Subcutaneous abdominal adipose tissue (tissue), 5 donors: ENCODE measurements at regions not wholly inside any gene's neighbourhood (a gene's known extent, or its start where the extent isn't known, plus 50 kb on each side); places are given as distances from the start of the nearest gene placed in this dataset.
A peak's percentile ranks its signal among the peaks of the same experiment; 100 is the strongest.

ENCODE experiments used
- H3K27ac ChIP-seq: one replicate; pipeline ENCODE4 v1.7.0; 2013; ENCODE audit warnings: low read depth, mild to moderate bottlenecking, inconsistent platforms, low read length, moderate library complexity
- H3K27me3 ChIP-seq, 5 donors: one replicate each; pipeline ENCODE4 v1.7.0; 2013; ENCODE audit warnings: low read length in 5 of 5, inconsistent platforms in 1 of 5; ENCODE audit not compliant: control insufficient read depth in 5 of 5, insufficient read depth in 4 of 5
- H3K36me3 ChIP-seq, 5 donors: one replicate each; pipeline ENCODE4 v1.7.0; 2013; ENCODE audit warnings: low read length in 5 of 5; ENCODE audit not compliant: control insufficient read depth in 5 of 5, insufficient read depth in 5 of 5
- H3K4me1 ChIP-seq, 5 donors: one replicate each; pipeline ENCODE4 v1.7.0; 2013; ENCODE audit warnings: low read length in 5 of 5, mild to moderate bottlenecking in 3 of 5, moderate library complexity in 1 of 5; ENCODE audit not compliant: control insufficient read depth in 5 of 5, insufficient read depth in 5 of 5
- H3K4me3 ChIP-seq, 5 donors: one replicate each; pipeline ENCODE4 v1.7.0; 2013; ENCODE audit warnings: low read length in 5 of 5, low read depth in 1 of 5
- H3K9ac ChIP-seq, 5 donors: one replicate each; pipeline ENCODE4 v1.7.0; 2013; ENCODE audit warnings: low read length in 5 of 5, mild to moderate bottlenecking in 4 of 5, moderate library complexity in 3 of 5
- H3K9me3 ChIP-seq, 5 donors: one replicate each; pipeline ENCODE4 v1.7.0; 2013; ENCODE audit warnings: low read length in 5 of 5; ENCODE audit not compliant: control insufficient read depth in 5 of 5
- donor health status: healthy.
- donor health status: healthy.
- donor health status: healthy.
- donor health status: healthy.
- donor health status: healthy.

GRCh38 chr22:27213766-27214581 is 556.6 kb downstream of the MIAT start:
- Histone ChIP-seq H3K4me1 (peaks cover 22 to 62% (median 47%) of the 10 kb centered on the region in 5 donors), H3K9me3 (no peaks in the 10 kb centered on the region), H3K27ac (peak overlapping the region; percentile 89), H3K36me3 (no peaks in the 10 kb centered on the region), H3K4me3 (peak overlapping the region in 1 of 5 donors; percentile 9), H3K27me3 (no peaks in the 10 kb centered on the region), H3K9ac (peak overlapping the region in 2 of 5 donors; percentile 14 to 32)

DNA sequence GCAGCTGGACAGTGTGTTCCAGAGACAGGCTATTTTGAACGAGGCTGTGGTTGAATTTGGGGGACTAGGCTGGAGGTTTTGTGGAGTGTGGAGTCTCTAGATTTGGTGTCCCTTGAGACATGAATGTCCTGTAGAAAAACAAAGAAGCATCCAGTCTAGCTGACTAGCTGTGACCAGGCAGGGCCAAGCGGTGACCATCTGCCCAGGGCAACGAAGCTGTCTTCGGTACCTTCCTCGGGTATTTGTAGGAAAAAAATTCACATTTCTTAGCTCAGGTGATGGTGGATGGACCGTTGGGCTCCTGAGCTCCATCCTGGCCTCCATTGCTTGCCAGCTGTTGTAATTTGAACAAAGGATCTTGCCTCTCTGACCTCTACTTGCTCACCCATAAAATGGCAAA is 557.3 kb downstream of the MIAT start:
- peak overlapping the region in 2 of 5 donors; percentile 31 to 38 for H3K9ac ChIP-seq
- H3K27me3 ChIP-seq: no peaks in the 10 kb centered on the region
- no peak overlapping the region for H3K4me3 ChIP-seq
- no peaks in the 10 kb centered on the region for H3K36me3 ChIP-seq
- H3K9me3 ChIP-seq: no peaks in the 10 kb centered on the region
- H3K27ac ChIP-seq: peak overlapping the region; percentile 89
- peaks cover 23 to 67% (median 51%) of the 10 kb centered on the region in 5 donors for H3K4me1 ChIP-seq

DNA sequence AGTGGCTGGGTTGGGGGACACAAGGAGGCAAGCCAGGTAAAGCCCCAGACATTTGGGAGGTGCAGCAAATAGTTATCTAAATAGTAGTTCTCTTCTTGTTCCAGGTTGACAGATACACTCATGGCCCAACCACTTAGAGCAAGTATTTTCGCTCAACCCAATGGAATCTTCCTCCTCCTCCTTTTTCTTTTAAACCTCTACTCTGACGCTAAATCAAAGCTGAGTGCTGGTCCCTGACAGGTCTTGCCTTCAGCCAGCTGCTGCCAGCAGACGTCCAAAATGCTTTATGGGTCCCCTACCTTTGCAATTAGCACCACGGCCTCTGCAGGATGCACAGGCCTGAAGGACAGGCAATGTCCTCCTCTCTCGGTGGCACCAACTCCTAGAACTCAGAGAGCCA is 558.5 kb downstream of the MIAT start:
- Histone ChIP-seq H3K9ac (no peak overlapping the region), H3K4me1 (peaks cover 23 to 74% (median 58%) of the 10 kb centered on the region in 5 donors), H3K4me3 (no peak overlapping the region), H3K27me3 (no peaks in the 10 kb centered on the region), H3K9me3 (no peaks in the 10 kb centered on the region), H3K36me3 (no peaks in the 10 kb centered on the region), H3K27ac (peak overlapping the region; percentile 89)

DNA sequence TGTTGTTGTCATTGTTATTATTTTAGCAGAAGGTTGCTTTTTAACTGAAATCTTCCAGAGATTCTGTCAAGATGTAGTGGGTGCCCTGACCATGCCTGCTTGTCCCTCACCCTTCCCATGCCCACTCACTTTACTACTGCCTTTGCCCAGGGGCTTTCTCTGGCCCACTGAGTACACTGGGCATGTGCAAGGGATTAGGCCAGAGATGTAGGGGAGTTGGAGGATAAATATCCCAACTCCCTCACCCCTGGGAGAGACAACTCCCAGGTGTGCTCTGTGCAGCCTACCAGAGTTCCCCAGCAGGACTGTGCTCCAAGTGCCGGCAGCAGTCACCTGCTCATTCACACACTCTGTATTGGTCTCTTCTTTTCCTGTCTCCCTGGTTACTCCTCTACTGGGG is 559.1 kb downstream of the MIAT start:
- Histone ChIP-seq H3K9me3 (no peaks in the 10 kb centered on the region), H3K27ac (no peak overlapping the region), H3K4me1 (peaks cover 23 to 74% (median 58%) of the 10 kb centered on the region in 5 donors), H3K36me3 (no peaks in the 10 kb centered on the region), H3K27me3 (no peaks in the 10 kb centered on the region), H3K4me3 (no peak overlapping the region), H3K9ac (no peak overlapping the region)

GRCh38 chr22:27217154-27217553 is 559.8 kb downstream of the MIAT start:
- Histone ChIP-seq H3K9me3 (no peaks in the 10 kb centered on the region), H3K4me1 (peaks cover 20 to 68% (median 55%) of the 10 kb centered on the region in 5 donors), H3K27ac (no peak overlapping the region), H3K4me3 (no peak overlapping the region), H3K27me3 (no peaks in the 10 kb centered on the region), H3K9ac (peak overlapping the region in 1 of 5 donors; percentile 19), H3K36me3 (no peaks in the 10 kb centered on the region)

GRCh38 chr22:27218012-27218920 is 560.9 kb downstream of the MIAT start:
- no peaks in the 10 kb centered on the region for H3K36me3 ChIP-seq
- H3K9me3 ChIP-seq: peaks cover 0 to 4% (median 4%) of the 10 kb centered on the region in 5 donors
- H3K27me3 ChIP-seq: no peaks in the 10 kb centered on the region
- H3K27ac ChIP-seq: peak overlapping the region; percentile 82
- H3K9ac ChIP-seq: no peak overlapping the region
- no peak overlapping the region for H3K4me3 ChIP-seq
- H3K4me1 ChIP-seq: peaks cover 11 to 57% (median 45%) of the 10 kb centered on the region in 5 donors

- Histone ChIP-seq H3K36me3 (no peaks in the 10 kb centered on the region), H3K4me1 (peaks cover 10 to 51% (median 41%) of the 10 kb centered on the region in 5 donors), H3K9ac (no peak overlapping the region), H3K27me3 (no peaks in the 10 kb centered on the region), H3K4me3 (no peak overlapping the region), H3K9me3 (peaks cover 0 to 7% (median 7%) of the 10 kb centered on the region in 5 donors), H3K27ac (peak overlapping the region; percentile 82)
Measured at GRCh38 chr22:27219036-27219435, 561.6 kb downstream of the MIAT start.

DNA sequence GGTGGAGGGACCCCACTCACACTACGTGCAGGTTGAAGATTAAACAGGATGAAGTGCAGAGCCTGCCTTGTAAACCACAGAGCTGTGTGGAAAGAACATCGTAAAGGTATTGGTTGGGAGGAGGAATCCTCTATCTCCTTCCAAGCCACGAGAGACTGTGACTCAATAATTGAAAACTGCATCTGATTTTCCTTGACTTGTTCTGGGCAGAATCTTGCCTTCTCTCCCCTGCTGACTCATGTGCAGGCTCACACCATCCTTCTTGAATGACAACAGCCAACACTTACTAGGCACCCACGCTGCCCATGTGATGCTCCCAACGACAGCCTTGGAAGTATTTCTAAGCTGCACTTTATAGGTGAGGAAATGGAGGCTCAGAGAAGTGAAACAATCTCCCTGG is 563.0 kb downstream of the MIAT start:
- Histone ChIP-seq H3K36me3 (no peaks in the 10 kb centered on the region), H3K9me3 (peaks cover 0 to 7% (median 7%) of the 10 kb centered on the region in 5 donors), H3K27me3 (no peaks in the 10 kb centered on the region), H3K4me1 (peaks cover 4 to 51% (median 39%) of the 10 kb centered on the region in 5 donors), H3K27ac (peak overlapping the region; percentile 73), H3K9ac (no peak overlapping the region), H3K4me3 (no peak overlapping the region)

DNA sequence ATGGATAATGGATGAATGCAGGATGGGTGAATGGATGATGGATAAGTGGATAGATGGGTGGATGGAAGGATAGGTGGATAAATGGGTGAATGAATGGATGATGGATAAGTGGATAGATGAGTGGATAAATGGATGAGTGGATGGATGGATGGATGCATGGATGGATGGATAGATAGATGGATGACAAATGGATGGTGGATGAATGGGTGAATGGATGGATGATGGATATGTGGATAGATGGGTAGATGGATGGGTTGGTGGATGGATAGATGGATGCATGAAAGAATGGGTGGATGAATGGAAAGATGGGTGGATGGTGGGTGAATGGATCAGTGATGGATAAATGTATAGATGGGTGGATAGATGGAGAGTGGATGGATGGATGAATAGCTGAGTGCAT is 564.8 kb downstream of the MIAT start:
- peaks cover 0 to 7% (median 7%) of the 10 kb centered on the region in 5 donors for H3K9me3 ChIP-seq
- no peaks in the 10 kb centered on the region for H3K27me3 ChIP-seq
- H3K36me3 ChIP-seq: no peaks in the 10 kb centered on the region
- H3K27ac ChIP-seq: no peak overlapping the region
- no peak overlapping the region for H3K9ac ChIP-seq
- no peak overlapping the region for H3K4me3 ChIP-seq
- peaks cover 4 to 46% (median 37%) of the 10 kb centered on the region in 5 donors for H3K4me1 ChIP-seq
